DMS 273 (cell line): ENCODE measurements at regions not wholly inside any gene's neighbourhood (a gene's known extent, or its start where the extent isn't known, plus 50 kb on each side); places are given as distances from the start of the nearest gene placed in this dataset.
"Not testable (repeated sequence)": the region's sequence is repeated elsewhere in the genome, so short reads cannot be mapped to it uniquely, and the experiment has no call there.

Experiments
- DNase-seq: peaks from one replicate; lab custom pipeline; 2025; ENCODE audit not compliant: unreplicated experiment; lab: John Stamatoyannopoulos, UW

DNA sequence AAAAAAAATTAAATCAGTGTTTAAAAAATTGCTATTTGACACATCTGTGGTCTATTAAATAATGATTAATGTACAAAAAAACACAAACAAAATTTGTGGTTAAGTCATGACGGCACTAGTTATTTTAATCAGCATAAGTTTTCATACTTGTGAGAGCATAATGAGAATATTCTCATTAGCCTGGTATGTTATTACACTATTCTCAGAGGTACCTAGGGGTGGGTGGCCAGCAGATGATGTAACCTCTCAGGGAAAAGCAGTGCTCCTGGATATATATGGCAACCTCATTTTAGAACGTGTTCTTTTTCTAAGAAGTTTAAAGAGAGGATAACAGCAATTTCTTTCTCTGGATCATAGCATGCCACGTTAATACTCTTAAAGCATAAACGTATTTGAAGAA lies 109.2 kb downstream of the GJA1 start:
- no peak for DNase-seq

DNA sequence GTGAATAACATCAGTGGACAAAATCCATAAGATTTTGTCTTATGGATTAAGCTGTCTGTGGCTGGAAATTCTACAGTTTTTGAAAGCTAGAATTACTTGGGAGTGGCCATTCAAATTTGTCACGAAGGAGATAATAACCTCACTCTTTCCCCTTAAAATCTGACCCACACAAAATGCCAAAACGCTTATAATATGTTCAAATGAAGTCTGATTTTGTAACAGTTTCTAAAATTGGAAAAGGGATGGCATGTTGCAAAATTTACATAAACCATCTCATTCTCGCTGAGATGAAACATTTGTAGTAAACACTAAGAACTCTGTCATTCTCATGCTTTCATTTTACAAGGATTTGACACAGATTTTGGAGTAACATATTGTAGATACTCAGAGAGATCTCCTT lies 112.7 kb downstream of the GJA1 start:
- DNase-seq = no peak

DNA sequence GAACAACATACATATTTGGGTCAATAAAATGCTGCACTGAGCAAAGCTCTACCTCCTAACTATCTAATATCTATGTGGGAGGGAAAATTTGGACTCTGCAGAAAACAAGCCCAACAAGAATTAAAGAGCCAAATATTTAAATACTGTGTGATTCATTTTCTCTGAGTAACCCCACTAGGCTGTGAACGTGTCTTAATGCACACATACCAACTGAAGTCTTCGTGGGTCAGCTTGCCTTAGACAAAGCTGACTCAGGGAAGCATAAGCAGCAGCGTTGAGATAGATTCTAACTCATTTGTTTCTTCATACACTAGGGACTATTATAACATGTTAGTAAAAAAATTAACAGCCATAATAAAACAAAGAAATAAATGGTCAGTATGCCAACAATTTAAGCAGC lies 114.3 kb downstream of the GJA1 start:
- no peak for DNase-seq

DNA sequence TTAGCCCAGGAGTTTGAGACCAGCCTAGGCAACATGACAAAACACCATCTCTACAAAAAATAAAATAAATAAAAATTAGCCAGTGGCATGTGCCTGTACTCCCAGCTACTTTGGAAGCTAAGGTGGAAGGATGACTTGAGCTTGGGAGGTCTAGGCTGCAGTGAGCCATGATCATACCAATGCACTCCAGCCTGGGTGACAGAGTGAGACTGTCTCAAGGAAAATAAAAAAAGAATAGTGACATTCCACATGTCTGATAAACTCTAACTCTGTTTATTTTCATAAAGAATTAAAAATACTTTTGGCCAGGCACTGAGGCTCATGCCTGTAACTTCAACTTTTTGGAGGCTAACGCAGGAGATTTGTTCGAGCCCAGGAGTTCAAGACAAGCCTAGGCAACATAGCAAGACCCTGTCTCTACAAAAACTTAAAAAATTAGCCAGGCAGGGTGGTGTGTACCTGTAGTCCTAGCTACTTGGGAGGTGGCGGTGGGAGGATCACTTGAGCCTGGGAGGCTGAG lies 115.1 kb downstream of the GJA1 start:
- DNase-seq = no peak

DNA sequence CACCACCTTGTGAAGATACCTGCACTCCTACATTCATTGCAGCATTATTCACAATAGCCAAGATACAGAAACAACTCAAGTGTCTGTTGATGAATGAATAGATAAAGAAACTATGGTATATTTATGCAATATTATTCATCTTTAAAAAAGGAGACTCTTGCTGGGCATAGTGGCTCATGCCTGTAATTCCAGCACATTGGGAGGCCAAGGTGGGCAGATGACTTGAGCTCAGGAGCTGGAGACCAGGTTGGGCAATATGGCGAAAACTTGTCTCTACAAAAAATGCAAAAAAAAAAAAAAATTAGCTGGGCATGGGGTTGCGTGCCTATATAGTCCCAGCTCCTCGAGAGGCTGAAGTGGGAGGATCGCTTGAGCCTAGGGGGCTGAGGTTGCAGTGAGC lies 119.8 kb downstream of the GJA1 start:
- no peak for DNase-seq

DNA sequence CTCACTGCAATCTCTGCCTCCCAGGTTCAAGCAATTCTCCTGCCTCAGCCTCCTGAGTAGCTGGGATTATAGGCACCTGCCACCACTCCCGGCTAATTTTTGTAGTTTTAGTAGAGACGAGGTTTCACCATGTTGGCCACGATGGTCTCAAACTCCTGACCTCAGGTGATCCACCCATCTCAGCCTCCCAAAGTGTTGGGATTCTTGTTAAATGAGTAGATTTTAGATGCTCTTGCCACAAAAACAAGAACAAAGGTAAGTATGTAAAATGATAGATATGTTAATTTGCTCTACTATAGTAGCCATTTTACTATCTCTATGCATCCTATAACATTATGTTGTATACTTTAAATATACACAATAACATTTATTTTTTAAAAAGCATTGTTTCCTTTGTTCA lies 120.7 kb downstream of the GJA1 start:
- not testable (repeated sequence) for DNase-seq

DNA sequence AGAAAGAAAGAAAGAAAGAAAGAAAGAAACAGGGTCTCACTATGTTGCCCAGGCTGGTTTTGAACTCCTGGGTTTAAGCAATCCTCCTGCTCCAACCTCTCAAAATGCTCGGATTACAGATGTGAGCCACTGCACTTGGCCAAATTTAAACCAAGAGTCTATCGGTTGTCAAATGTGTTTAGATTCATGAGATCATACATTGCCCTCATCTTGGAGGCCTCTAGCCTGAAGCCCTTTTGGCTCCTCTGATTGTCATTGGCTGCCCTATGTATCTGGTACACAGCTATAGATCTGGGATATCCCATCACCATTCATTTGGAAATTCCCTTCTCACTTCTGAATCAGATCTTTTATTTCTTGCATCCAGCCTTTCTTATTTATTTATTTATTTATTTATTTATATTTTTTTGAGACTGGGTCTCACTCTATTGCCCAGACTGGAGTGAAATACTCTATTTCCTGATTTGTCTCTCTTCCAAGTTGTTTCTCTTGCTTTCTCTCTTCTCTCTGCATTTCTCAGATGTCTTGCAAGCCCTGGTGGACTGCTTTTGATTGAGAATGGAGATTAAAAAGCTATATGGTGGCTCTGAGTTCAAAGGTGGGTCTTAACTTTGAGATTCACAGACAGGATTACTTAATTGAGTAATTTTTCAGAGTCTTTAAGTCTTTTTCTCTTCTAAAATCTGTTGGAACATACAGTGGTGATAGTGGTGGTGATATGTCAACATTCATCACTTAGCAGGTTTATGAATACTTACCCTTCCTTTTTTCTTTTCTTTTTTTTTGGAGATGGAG lies 121.9 kb downstream of the GJA1 start:
- no peak for DNase-seq

DNA sequence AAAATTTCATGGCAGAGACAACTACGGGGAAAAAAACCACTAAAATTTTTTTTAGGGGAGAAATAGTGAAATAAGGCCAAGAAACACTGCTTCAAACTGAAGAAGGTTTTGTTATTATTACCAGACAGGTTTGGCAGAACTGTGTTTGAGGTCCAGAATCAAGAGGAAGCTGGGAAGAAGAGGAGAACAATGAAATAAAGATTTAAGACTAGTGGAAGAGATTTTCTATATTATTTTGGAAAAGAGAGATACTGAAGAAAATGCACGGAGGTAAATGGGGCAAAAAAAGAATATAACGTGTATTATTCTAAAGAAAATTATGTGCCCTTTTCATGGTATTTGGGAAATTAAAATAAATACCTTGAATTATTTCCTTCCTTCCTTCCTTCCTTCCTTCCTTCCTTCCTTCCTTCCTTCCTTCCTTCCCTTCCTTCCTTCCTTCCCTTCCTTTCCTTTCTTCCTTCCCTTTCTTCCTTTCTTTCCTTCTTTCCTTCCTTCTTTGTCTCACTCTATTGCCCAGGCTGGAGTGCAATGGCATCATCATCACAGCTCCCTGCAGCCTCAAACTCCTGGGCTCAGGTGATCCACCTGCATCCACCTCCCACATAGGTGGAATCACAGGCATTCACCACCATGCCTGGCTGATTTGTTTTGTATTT lies 124.3 kb downstream of the GJA1 start:
- no peak for DNase-seq

DNA sequence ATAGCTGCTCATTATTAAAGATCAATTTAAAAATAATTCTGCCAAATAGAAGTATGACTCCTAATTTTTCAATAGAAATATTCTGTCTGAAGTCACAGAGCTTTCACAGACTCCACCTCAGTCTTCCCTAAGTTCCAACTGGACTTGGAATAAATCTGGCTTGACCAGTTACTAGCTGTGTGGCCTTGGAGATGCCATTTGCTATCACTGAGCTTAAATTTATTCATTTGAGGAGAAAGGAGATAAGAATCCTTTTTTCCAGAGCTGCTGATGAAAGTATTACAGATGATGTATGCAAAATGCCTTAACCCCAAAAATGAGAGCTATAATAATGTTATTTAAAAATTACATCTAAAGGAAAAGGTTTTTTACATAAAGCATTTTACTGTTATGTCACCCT lies 125.0 kb downstream of the GJA1 start:
- no peak for DNase-seq

DNA sequence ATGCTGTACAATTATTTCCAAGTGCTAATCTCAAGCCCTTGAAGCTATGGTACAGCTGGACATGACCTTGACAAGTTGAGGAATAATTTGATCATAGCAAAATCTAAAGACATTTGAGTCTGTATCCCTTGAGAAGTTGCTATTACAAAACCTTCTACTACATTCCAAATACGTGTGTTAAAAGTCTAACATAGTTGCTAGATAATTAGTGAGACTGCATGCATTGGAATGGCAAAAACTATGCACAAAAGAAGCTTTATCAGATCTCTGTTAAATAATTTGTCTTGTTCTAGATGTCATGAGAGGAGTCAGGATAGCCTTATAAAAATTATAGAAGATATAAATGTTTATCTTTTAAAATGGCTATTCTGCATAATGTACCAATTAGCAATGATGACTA lies 127.8 kb downstream of the GJA1 start:
- DNase-seq = no peak

DNA sequence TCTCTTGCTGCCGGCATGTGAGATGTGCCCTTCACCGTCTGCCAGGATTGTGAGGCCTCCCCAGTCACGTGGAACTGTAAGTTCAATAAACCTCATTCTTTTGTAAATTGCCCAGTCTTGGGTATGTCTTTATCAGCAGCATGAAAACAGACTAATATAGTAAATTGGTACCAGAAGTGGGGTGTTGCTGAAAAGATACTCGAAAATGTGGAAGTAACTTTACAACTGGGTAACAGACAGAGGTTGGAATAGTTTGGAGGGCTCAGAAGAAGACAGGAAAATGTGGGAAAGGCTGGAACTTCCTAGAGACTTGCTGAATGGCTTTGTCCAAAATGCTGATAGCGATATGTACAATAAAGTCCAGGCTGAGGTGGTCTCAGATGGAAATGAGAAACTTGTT lies 129.1 kb downstream of the GJA1 start:
- not testable (repeated sequence) for DNase-seq

DNA sequence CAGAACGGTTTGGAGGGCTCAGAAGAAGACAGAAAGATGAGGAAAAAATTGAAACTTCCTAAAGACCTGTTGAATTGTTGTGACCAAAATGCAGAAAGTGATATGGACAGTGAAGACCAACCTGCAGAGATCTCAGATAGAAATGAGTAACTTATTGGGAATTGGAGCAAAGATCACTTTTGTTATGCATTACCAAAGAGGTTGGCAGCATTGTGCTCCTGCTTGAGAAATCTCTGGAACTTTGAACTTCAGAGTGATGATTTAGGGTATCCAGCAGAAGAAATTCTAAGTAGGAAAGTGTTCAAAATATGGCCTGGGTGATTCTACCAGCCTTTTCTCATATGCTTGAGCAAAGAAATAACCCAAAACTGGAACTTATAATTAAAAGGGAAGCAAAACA lies 136.0 kb downstream of the GJA1 start:
- DNase-seq = no peak

DNA sequence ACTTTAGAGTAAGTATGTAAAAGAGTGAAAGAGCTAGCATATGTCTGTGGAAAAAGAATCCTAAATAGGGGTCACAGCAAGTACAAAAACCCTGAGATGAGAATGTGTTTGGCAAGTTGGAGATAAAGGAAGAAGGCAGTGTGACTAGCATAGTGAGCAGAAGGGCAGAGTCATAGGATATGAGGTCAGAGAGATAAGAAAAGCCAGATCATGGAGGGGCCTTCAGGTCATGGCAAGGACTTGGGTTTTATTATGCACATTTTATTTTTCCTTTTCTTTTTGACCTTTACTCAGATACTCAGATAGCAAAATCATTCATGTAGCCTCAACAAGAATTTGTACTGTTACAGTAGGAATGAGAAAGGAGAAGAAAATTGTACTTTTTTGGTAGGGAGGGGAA lies 138.0 kb downstream of the GJA1 start:
- DNase-seq = no peak

DNA sequence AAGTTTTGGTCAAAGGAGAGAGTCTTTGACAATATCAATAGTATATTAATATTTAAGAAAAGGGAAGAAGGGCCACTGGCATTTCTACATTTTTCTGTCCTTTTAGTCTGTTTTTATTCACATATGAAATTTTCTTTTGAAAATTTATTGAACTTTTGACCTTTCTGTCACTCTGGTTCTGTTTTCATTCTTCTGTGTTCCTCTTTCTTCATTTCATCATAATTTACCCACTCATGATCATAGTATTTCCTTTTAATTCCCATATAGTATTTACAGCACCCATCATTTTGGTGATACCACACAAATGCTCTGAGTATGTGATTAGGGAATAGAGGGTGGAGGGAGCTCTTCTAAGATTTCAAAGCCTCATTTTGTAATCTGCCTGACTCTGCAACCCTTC lies 142.8 kb downstream of the GJA1 start:
- no peak for DNase-seq

DNA sequence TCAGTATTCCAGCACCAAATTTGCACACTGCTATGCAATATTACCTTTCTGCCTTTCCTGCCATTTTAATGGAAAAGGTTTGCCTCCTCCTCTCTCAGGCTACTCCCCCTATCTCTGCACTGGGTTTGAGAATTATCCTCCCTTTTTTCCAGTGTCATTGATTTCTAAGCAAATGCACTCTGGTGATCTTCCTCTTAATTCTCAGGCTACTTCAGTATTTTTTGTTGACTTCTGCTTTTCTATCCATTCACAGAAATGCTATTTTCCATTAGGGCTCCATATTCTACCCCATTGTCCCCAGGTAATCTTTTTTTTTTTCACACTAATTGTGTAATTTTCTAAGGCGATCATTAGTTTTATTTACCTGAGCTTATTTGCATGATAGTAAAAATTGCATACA lies 144.0 kb downstream of the GJA1 start:
- DNase-seq = no peak

DNA sequence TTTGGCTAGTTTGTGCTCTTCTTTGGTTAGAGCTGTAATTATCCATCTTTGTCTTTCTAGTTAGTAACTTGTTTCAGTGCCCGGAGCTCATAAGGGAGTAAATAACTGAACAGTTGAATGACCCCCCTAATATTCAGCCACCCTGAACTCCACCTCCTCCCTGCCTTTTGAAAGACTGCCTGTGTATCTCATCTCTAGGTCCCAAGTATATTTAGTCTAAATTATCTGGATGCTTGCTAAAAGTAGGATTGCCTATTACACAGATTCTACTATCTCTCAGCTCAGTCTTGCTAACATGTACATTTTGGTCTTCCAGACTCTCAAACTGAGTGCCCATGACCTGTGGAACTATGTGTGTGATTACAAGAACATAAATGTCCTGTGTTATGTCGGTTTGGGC lies 145.9 kb downstream of the GJA1 start:
- DNase-seq = no peak

DNA sequence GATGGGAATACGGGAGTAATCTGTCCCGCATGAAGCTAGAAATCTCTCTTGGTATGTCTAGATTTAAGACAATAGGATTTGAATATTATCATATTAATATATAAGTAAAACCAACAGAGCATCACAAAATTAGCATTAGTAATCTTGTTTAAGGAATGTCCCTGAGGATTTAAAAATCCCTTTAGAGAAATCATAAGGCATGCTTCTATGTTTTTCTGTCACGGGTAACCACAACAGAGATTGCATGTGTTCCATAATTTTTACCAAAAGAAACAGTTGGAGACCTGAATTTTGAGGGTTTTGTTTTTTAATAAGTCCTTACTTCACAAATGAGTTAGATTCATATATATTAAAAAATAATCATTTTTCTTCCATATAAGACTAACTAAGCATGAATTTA lies 146.8 kb downstream of the GJA1 start:
- no peak for DNase-seq

DNA sequence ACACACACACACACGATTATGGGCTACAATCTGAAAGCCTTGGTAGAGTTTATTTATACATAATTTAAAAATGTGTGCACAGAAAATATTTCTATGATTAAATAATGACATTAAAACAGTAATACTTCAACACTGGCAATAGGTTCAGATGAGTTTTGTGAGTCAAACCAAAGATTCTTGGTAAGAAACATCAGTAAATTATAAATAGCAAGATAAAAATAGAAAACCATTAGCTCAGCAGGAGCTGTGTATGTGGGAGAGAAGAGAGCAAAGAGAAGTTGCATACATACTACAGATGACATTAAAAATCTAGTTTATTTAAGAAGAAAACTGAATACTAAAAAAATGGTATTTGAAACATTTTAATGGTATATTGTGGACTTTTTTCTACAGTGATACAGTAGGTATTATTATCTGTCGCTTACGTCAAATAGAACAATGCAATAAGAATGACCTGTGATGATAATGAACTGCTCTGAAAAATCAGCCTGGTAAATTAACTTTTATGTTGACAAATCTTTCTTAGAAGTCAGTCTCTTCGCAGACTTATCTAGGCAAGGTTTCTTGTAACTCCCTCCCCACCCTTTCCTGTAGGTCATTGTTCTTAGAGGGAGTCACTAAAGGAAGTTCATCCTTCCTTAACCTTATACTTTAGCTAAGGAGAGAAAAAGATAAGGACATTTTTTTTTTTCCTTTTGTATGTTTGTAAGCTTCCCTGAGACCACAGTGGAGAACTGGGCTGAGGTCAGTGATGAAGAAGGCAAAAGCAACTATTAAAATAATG lies 149.3 kb downstream of the GJA1 start:
- DNase-seq = no peak

DNA sequence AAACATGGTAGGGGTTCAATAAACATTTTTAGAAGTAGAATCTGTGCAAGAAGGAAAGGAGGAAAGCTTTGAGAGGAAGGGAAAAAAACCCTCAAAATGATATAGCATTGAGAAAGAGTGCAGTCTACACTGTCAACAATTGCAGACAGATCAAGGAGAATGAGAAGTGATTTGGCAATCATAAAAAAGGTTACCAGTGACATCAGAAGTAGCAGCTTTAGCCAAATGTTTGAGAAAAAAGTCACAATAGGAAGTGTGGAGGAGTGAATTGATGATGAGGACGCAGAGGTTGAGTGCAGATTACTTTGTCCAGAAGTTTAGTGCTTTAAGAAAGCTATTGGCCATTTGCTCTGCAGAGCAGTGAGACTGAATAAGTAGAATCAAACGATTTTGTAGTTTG lies 155.0 kb downstream of the GJA1 start:
- no peak for DNase-seq

DNA sequence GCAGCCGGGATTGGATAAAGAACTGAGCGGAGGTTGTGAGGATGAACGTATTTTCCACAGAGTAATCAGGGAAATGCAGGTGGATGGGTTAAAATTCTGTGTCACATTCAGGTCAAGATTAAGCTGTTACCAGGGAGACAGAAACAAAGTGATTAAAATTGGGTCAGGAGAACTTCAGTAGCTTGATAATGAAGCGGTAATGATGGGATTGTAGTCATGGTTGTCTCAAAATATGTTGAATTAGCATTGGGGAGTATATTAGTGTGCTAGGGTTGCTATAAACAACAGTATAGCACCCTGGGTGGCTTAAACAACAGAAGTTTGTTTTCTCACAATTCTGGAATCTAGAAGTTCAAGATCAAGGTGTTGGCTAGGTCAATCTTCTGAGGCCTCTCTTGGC lies 155.5 kb downstream of the GJA1 start:
- no peak for DNase-seq

DNA sequence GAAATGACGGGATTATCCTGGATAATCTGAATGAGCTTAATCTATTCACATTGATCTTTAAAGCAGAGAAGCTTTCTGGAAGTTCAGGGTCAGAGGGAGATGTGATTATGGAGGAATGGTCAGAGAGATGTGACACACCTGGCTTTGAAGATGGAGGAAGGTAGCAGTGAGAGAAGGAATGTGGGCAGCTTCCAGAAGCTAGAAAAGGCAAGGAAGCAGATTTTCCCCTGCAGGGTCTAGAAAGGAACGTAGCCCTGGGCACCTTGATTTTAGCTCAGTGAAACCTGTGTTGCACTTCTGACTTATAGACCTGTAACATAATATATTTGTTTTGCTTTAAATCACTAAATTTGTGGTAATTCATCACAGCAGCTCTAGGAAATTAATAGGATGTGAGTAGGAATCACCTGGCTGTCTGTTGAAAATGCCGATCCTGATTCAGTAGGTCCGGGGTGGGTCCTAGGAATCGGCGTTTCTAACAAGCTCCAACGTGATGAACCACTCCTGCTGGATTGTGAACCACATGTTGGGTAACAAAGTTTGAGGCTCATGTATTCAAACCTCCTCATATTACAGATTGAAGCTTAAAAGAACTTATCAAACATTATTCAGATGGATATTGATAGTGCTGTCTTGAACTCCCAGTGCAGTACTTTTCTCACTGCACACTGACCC lies 157.0 kb downstream of the GJA1 start:
- DNase-seq = peak; percentile 47
